Fibroblast of skin of right quadriceps (primary cell): ENCODE measurements at regions not wholly inside any gene's neighbourhood (a gene's known extent, or its start where the extent isn't known, plus 50 kb on each side); places are given as distances from the start of the nearest gene placed in this dataset.
"Not testable (repeated sequence)": the region's sequence is repeated elsewhere in the genome, so short reads cannot be mapped to it uniquely, and the experiment has no call there.

Source experiments
- DNase-seq: peaks from one replicate; pipeline ENCODE4 v3.0.0-alpha.2; 2013

DNA sequence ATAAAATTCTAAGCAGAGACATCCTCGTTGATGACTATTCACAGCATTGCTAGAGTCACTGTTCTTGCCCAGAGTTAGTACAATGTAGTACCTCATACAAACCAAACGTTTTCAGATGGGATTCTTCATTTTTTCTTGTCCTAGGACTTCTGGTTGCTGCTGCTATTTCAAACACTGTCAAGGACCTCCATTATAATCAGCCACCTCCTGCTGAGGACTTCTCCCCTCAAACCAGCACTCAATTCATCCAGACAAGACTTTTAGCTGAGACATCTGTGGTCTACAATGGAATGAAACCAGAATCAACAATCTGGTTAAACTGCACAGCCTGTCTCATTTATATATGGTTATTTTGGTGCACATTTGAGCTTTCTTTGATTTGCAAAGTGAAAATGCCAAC, 1008.8 kb downstream of the STPG2 start:
- DNase-seq: no peak

DNA sequence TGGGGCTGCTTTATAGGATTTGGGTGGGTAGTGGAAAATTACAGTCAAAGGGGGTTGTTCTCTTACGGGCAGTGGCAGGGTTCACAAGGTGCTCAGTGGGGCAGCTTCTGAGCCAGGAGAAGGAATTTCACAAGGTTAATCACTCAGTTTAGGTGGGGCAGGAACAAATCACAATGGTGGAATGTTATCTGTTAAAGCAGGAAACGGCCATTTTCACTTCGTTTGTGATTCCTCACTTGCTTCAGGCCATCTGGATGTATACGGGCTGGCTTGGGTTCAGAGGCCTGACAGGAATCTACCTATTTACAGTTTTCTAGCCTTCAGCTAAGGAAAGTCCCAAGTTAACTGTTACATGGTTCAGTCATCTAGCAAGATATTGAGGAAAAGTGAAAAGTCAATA, 1003.5 kb downstream of the STPG2 start:
- DNase-seq: no peak

- no peak for DNase-seq
Observed at GRCh38 chr4:97140545-97140944, 1002.7 kb downstream of the STPG2 start.

DNA sequence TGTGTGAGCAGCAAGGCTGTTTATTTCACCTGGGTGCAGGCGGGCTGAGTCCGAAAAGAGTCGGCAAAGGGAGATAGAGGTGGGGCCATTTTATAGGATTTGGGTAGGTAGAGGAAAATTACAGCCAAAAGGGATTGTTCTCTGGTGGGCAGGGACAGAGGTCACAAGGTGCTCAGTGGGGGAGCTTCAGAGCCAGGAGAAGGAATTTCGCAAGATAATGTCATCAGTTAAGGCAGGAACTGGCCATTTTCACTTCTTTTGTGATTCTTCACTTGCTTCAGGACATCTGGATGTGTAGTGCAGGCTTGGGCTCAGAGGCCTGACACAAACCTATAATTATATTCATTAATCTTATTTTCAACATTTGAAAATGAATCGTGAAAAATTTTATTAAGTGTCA, 1001.9 kb downstream of the STPG2 start:
- not testable (repeated sequence) for DNase-seq

- DNase-seq: no peak
Observed at GRCh38 chr4:97142410-97142809, 1000.9 kb downstream of the STPG2 start.

DNA sequence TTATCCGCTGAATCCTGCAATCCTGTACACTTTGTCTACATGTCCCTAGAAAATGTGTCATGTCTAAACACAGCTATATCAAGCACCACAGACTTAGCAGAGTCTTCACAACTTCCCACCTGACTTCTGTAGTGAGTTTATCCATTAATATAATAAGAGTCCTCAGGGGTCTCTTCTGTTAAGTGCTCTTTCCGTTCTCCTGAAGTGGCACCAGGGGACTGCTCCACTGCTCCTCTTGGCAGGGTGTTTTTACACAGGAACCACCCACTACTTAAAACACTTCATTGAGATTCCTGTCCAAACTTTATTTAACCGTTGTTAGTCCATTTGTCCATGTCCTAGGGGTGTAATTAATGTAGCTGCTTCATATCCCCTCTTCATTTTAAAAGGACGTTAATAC, 1000.4 kb downstream of the STPG2 start:
- no peak for DNase-seq

DNA sequence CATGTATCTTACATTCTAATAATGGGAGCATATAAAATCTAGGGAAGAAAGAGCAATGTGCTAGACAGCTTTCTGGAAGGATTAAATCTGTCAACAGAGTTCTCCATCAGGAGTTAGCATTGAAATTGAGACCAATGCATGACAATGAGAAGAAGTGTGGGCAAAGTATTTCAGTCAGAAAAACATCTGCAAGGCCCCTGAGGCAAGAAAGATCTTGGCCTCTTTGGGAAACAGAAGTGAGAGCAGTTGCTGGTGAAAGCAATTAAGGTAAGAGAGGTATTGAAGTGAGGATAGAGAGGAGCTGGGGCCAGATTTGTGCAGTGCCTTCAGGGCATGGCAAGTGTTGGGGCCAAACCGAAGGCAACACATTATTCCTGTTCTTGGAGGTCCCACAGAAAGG, 999.1 kb downstream of the STPG2 start:
- no peak for DNase-seq

- DNase-seq: no peak
Observed at GRCh38 chr4:97150966-97151365, 992.3 kb downstream of the STPG2 start.

- no peak for DNase-seq
Observed at GRCh38 chr4:97152149-97152548, 991.1 kb downstream of the STPG2 start.

DNA sequence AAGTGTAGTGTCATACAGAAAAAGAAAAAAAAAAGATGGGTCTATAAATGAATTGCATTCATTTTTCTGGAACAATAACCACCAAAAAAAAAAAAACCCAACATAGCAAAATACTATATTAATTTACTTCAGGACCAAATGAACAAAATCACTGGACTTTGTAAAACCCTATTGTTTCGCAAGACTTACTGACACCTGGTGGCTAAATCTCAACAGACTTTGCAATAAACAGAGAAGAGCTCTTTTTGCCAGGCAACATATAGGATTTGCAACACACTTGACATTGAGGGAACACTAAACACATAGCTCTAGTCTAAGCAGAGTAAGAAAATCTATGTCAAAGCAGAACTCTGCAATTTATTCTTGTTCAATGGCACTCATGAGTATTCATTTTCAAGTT, 990.2 kb downstream of the STPG2 start:
- no peak for DNase-seq

GRCh38 chr4:97159625-97160024, 983.7 kb downstream of the STPG2 start:
- no peak for DNase-seq

DNA sequence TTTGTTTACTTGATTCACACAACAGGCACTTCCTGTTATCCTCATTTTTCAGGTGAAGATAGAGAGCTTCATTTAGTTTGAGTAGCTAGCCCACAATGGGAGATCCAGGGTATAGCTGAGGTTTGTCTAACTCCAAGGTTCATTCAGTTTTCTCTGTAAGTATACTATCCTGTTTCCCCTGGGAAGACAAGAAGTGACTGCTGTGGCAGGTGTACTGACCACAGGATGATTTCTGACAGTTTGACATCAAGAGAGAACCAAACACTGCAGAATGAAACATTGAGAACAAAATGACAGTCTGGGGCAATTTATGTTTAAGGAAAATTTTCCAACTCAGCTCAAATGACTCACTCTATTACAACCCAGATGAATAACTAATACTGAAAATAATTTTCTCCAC, 958.0 kb downstream of the STPG2 start:
- no peak for DNase-seq

- no peak for DNase-seq
Observed at GRCh38 chr4:97197106-97197505, 946.2 kb downstream of the STPG2 start.

- no peak for DNase-seq
Observed at GRCh38 chr4:97208749-97209148, 934.5 kb downstream of the STPG2 start.

GRCh38 chr4:97215409-97215941, 927.8 kb downstream of the STPG2 start:
- no peak for DNase-seq

GRCh38 chr4:97216046-97216445, 927.2 kb downstream of the STPG2 start:
- DNase-seq: no peak

DNA sequence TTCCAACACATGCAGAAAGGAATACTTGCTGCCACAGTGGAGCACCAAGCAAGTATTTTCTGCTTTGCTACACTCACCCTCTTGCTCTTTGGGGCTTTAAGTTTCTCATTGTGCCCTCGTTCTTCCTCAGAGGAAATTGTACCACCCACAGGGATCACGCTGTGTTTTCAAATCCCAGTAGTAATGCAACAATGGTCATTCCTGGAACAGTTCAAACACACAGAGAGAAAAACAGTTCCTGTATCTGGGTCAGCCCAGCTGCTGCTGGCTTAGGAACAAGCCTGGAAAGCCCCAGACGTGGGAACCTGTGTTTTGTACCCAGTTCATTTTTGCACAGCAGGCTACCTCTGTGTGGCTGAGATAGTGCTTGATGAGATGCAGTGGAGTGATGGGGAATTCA, 907.8 kb downstream of the STPG2 start:
- DNase-seq: no peak

- no peak for DNase-seq
Observed at GRCh38 chr4:97238956-97239666, 904.2 kb downstream of the STPG2 start.

DNA sequence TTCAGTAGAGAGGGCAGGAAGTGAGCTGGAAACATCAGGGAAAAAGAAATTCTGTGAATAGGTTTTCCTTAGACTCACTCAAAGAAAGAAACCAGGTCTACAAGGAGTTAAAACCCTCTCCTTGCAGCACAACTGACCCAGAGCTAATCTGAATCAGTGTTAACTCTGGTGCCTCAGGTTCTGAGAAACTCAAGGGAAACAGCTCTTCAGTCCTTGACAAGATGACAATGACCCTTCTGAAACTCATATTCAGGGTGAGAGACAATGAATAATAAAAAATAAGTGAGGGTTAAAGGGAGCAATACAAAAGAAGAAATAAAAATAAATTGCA, 903.6 kb downstream of the STPG2 start:
- no peak for DNase-seq

DNA sequence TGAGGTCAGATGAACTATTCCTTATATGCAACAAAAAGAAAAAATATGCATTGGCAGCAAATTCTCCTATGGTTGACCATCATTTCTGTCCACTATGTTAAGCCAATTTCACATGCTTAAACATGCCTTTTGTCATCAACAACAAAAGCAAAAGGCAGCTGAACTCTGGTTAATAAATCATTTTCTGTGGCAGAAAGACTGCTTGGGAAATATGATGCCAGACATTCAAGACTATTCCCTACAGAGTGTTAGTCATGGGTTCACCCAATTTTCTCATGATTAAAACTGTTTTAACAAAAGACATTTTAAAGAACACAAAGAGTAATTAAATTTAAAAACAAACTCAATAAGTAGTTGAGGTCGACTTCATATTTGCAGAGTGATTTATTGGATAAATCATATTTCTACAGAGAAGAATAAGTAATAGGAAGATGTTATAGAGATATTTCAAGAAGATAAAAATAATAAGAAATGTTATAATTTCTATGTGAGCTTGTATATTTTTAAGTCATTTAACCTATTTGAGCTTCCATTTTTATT, 890.6 kb downstream of the STPG2 start:
- no peak for DNase-seq

DNA sequence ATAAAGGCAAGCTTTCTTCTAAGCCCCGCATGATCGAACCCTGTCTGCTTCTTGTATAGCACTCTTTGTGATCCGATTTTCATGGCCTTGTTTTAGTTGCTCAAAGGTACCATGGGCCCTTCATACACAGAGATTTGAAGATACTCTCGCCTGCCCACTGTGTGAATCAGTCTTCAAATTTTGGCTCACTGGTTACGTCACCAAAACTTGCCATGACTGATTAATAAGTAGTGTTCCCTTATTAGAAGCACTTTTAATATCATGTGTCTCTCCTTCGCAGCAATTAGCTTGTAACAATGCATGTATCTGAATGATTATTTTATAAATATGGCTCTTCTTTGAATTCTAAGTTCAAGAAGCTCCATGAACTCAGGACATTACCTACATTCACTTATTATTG, 880.5 kb downstream of the STPG2 start:
- no peak for DNase-seq

GRCh38 chr4:97270051-97270450, 873.2 kb downstream of the STPG2 start:
- DNase-seq: no peak

GRCh38 chr4:97279391-97279790, 863.9 kb downstream of the STPG2 start:
- DNase-seq: no peak

DNA sequence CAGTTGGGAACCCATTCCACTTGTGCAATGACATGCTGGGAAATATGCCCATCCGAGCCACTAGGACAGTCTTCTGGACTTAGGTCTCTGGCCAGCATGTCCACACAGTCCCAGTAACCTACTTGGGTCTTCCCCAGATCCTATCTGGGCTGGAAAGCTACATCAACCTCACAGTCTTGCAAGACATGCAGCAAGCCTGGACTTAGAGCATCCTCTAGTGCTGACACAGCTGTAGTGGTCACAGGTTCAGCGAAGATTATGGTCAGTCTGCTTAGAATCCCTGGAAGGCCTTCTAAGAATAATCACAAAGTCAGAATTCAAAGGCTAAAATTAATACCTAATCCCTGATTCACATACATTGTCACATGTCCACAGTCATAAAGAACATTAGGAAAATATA, 842.7 kb downstream of the STPG2 start:
- no peak for DNase-seq

DNA sequence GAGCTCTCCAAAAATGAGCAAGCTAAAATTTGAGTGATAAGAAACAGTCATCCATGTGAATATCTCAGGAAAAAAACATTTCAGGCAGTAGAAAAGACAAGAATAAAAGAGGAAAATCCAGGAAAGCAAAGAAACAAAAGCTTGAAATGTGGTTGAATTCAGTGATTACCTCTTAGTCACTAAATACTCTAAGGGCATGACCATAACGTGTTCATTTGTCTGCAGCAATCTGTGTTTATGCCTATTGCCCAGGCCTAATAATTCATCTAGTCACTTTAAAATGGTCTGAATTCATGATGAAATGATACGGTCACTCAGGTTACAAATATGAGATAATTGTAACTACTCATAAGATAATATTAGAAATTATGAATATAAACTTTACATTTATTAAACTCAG, 837.9 kb downstream of the STPG2 start:
- DNase-seq: no peak
